ENCODE measurements at regions not wholly inside any gene's neighbourhood (a gene's known extent, or its start where the extent isn't known, plus 50 kb on each side); places are given as distances from the start of the nearest gene placed in this dataset.
"Not testable (repeated sequence)": the region's sequence is repeated elsewhere in the genome, so short reads cannot be mapped to it uniquely, and the experiment has no call there.

DNA sequence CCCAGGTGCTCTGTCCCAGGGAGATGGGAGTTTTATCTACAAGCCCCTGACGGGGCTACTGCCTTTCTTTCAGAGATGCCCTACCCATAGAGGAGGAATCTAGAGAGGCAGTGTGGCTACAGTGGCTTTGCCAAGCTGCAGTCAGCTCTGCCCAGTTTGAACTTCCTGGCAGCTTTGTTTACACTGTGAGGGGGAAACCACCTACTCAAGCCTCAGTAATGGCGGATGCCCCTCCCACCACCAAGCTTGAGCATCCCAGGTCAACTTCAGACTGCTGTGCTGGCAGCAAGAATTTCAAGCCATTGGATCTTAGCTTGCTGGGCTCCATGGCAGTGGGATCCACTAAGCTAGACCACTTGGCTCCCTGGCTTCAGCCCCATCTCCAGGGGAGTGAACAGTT lies 53.1 kb upstream of the TMEM252 start:
- H3K4me1 ChIP-seq (ENCODE audit: insufficient read depth, insufficient read length); DNase-seq (ENCODE audit: low read depth, low spot score); H3K4me3 ChIP-seq (ENCODE audit: insufficient read length, low read depth); H3K27me3 ChIP-seq (ENCODE audit: insufficient read depth, insufficient read length); H3K9me3 ChIP-seq (ENCODE audit: insufficient read depth, low read length); H3K36me3 ChIP-seq (ENCODE audit: insufficient read depth, insufficient read length, low read length); H3K9ac ChIP-seq (ENCODE audit: insufficient read length, low read depth): not testable (repeated sequence)

DNA sequence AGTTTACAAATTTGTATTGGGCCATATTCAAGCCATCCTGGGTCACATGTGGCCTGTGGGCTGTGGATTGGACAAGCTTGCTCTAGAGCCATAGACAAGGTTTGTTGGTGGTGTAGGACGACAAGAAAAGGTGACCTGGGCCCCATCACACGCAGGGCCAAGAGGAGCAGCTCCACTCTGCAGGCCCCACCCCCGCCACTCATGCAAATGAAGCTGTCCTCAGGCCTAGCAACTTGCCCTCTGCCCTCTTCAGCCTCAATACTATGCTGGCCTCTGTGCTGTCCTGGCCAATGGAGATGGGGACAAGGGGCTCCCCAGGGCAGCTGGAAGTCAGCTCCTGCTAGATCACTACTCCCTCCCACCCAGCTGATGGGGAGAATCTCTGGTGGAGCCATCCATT lies 55.2 kb upstream of the TMEM252 start:
- Histone ChIP-seq H3K27me3 (ENCODE audit: insufficient read depth, insufficient read length) (no peaks in the 10 kb centered on the region), H3K4me1 (ENCODE audit: insufficient read depth, insufficient read length) (peaks cover 6% of the 10 kb centered on the region), H3K9ac (ENCODE audit: insufficient read length, low read depth) (no peak overlapping the region), H3K4me3 (ENCODE audit: insufficient read length, low read depth) (no peak overlapping the region), H3K9me3 (ENCODE audit: insufficient read depth, low read length) (no peaks in the 10 kb centered on the region; the same call in 1 of the 2 replicates), H3K36me3 (ENCODE audit: insufficient read depth, insufficient read length, low read length) (no peaks in the 10 kb centered on the region)
- DNase-seq (ENCODE audit: low read depth, low spot score): no peak
- no peak for TF ChIP-seq SUZ12 (IDR thresholded peaks at IDR 0.05; ENCODE audit: extremely low read depth, insufficient read depth, insufficient read length)
- TF ChIP-seq ZNF274 (IDR thresholded peaks at IDR 0.05; ENCODE audit: low read depth, low read length): no peak
- TF ChIP-seq YY1 (IDR thresholded peaks at IDR 0.05; ENCODE audit: insufficient read depth, insufficient read length): no peak

DNA sequence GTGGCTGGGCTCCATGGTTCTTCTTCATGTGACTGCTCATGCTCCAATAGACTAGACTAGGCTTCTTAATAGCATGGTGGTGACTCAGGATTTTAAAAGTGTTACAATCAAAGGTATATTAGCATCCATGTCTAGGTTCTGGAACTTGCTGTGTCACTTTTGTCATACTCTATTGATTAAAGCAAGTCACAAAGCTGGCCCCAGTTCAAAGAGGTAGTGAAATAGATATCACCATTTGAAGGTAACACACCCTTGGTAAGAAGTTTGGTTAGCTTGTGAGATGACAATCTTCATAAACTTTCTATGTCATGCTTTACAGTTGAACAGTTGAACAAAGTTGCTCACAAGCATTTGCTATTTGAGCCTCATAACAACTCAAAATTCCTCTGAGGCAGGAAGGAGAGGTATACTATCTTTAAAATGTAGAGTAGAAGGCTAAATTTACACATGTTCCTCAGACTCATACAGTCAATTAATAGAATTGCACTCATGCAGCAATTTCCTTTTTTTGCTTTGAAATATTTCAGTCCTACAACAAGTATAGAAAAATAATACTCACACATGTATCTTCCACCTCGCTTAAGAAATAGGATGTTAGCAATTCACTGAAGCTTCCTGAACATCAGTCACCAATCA lies 56.8 kb upstream of the TMEM252 start:
- H3K9me3 ChIP-seq (ENCODE audit: insufficient read depth, low read length): no peaks in the 10 kb centered on the region; the same call in 1 of the 2 replicates
- DNase-seq (ENCODE audit: low read depth, low spot score): no peak
- no peak overlapping the region for H3K4me3 ChIP-seq (ENCODE audit: insufficient read length, low read depth)
- no peak overlapping the region for H3K9ac ChIP-seq (ENCODE audit: insufficient read length, low read depth)
- no peak for TF ChIP-seq YY1 (IDR thresholded peaks at IDR 0.05; ENCODE audit: insufficient read depth, insufficient read length)
- TF ChIP-seq ZNF274 (IDR thresholded peaks at IDR 0.05; ENCODE audit: low read depth, low read length): no peak
- no peak for TF ChIP-seq SUZ12 (IDR thresholded peaks at IDR 0.05; ENCODE audit: extremely low read depth, insufficient read depth, insufficient read length)
- H3K36me3 ChIP-seq (ENCODE audit: insufficient read depth, insufficient read length, low read length): no peaks in the 10 kb centered on the region
- H3K27me3 ChIP-seq (ENCODE audit: insufficient read depth, insufficient read length): no peaks in the 10 kb centered on the region
- peaks cover 6% of the 10 kb centered on the region for H3K4me1 ChIP-seq (ENCODE audit: insufficient read depth, insufficient read length)

DNA sequence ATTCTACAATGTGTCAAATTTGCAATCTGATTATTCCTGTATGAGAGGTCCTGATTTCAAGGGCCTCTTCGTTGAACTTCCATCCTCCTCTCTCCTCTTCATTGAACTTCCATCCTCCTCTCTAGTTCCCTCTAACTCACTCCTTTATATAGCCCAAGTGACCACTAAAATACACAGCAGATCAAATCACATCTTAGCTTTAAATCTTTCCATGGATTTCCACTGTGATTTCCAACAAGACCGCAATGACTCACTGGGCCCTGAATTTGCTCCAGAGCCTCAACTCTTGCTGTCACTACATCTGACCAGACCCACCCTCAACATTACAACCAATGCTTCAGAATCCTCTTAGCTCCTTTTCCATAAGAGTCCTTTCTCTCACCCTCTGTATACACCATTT lies 59.1 kb upstream of the TMEM252 start:
- no peaks in the 10 kb centered on the region for H3K9me3 ChIP-seq (ENCODE audit: insufficient read depth, low read length)
- no peak overlapping the region for H3K9ac ChIP-seq (ENCODE audit: insufficient read length, low read depth)
- H3K4me3 ChIP-seq (ENCODE audit: insufficient read length, low read depth): no peak overlapping the region
- no peaks in the 10 kb centered on the region for H3K27me3 ChIP-seq (ENCODE audit: insufficient read depth, insufficient read length)
- no peak for DNase-seq (ENCODE audit: low read depth, low spot score)
- peaks cover 6% of the 10 kb centered on the region for H3K4me1 ChIP-seq (ENCODE audit: insufficient read depth, insufficient read length)
- H3K36me3 ChIP-seq (ENCODE audit: insufficient read depth, insufficient read length, low read length): no peaks in the 10 kb centered on the region
- TF ChIP-seq YY1 (IDR thresholded peaks at IDR 0.05; ENCODE audit: insufficient read depth, insufficient read length) (no peak), SUZ12 (IDR thresholded peaks at IDR 0.05; ENCODE audit: extremely low read depth, insufficient read depth, insufficient read length) (no peak), ZNF274 (IDR thresholded peaks at IDR 0.05; ENCODE audit: low read depth, low read length) (no peak)

DNA sequence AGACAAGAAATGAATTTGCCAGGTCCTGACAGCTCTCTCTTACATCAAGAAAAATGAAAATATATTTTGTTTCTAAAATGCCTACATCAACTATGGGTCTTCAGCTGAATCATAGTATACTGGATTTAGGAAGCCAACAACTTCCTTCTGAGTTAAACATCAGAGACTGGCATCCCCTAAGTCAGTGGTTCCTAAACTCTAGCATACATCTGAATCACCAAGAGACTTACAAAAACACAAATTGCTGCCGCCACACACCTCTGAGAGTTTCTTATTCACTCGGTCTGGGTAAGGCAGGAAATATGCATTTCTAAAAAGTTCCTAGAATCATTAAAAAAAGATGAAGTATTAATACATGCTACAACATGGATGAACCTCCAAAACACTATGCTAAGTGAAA lies 60.4 kb upstream of the TMEM252 start:
- Histone ChIP-seq H3K4me3 (ENCODE audit: insufficient read length, low read depth) (no peak overlapping the region), H3K36me3 (ENCODE audit: insufficient read depth, insufficient read length, low read length) (no peaks in the 10 kb centered on the region), H3K27me3 (ENCODE audit: insufficient read depth, insufficient read length) (no peaks in the 10 kb centered on the region), H3K9ac (ENCODE audit: insufficient read length, low read depth) (no peak overlapping the region), H3K4me1 (ENCODE audit: insufficient read depth, insufficient read length) (peaks cover 4% of the 10 kb centered on the region), H3K9me3 (ENCODE audit: insufficient read depth, low read length) (no peaks in the 10 kb centered on the region)
- TF ChIP-seq ZNF274 (IDR thresholded peaks at IDR 0.05; ENCODE audit: low read depth, low read length) (no peak), YY1 (IDR thresholded peaks at IDR 0.05; ENCODE audit: insufficient read depth, insufficient read length) (no peak), SUZ12 (IDR thresholded peaks at IDR 0.05; ENCODE audit: extremely low read depth, insufficient read depth, insufficient read length) (no peak)
- no peak for DNase-seq (ENCODE audit: low read depth, low spot score)

DNA sequence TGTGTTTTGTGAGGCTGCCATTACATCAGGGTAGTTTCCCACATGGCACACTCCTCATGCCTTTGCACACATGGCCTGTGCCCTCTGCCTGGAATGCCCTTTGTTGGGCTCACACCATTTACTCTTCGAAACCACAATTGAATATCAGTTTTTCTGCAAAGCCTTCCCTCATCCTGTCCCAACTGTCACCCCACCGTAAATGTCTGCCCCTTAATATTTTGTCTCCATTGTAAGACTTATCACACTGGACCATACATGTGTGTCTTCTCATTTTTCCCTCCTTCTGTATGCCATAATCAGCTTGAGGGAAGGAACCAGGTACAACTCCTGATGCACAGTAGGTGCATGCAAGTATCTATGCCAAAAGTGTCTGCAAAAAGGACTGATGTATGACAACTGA lies 62.7 kb upstream of the TMEM252 start:
- no peak for TF ChIP-seq ZNF274 (IDR thresholded peaks at IDR 0.05; ENCODE audit: low read depth, low read length)
- TF ChIP-seq SUZ12 (IDR thresholded peaks at IDR 0.05; ENCODE audit: extremely low read depth, insufficient read depth, insufficient read length): no peak
- no peak for TF ChIP-seq YY1 (IDR thresholded peaks at IDR 0.05; ENCODE audit: insufficient read depth, insufficient read length)
- H3K4me1 ChIP-seq (ENCODE audit: insufficient read depth, insufficient read length): no peaks in the 10 kb centered on the region
- no peak for DNase-seq (ENCODE audit: low read depth, low spot score)

DNA sequence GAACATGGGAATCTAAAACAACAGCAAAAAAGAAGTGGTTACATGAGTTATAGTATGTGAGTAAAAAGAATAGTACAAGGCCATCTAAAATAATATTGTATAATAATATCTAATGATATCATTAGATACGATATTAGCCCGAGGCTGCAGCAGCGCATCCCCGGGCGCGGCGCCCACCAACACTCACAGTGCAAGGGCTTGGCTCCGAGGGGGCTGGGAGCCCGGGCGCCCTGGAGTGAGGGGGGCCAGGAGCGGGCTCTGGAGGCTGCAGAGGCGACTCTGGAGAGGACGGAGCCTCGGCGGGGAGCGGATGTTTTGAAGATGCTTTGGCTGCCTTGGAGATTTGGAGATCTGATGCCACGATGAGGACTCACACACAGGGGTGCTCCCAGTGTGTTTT lies 68.1 kb upstream of the TMEM252 start:
- no peak for DNase-seq (ENCODE audit: low read depth, low spot score)
- TF ChIP-seq YY1 (IDR thresholded peaks at IDR 0.05; ENCODE audit: insufficient read depth, insufficient read length): no peak
- TF ChIP-seq ZNF274 (IDR thresholded peaks at IDR 0.05; ENCODE audit: low read depth, low read length): no peak
- TF ChIP-seq SUZ12 (IDR thresholded peaks at IDR 0.05; ENCODE audit: extremely low read depth, insufficient read depth, insufficient read length): no peak
- Histone ChIP-seq H3K9me3 (ENCODE audit: insufficient read depth, low read length) (no peaks in the 10 kb centered on the region), H3K4me1 (ENCODE audit: insufficient read depth, insufficient read length) (no peaks in the 10 kb centered on the region), H3K4me3 (ENCODE audit: insufficient read length, low read depth) (no peak overlapping the region), H3K27me3 (ENCODE audit: insufficient read depth, insufficient read length) (no peaks in the 10 kb centered on the region), H3K36me3 (ENCODE audit: insufficient read depth, insufficient read length, low read length) (no peaks in the 10 kb centered on the region), H3K9ac (ENCODE audit: insufficient read length, low read depth) (no peak overlapping the region)

More for the DNA sequence above, 62.7 kb upstream of the TMEM252 start:
- no peaks in the 10 kb centered on the region for H3K36me3 ChIP-seq (ENCODE audit: insufficient read depth, insufficient read length, low read length)
- no peak overlapping the region for H3K9ac ChIP-seq (ENCODE audit: insufficient read length, low read depth)
- H3K4me3 ChIP-seq (ENCODE audit: insufficient read length, low read depth): no peak overlapping the region
- H3K9me3 ChIP-seq (ENCODE audit: insufficient read depth, low read length): no peaks in the 10 kb centered on the region
- H3K27me3 ChIP-seq (ENCODE audit: insufficient read depth, insufficient read length): no peaks in the 10 kb centered on the region

Data from NT2/D1 (cell line).